ENCODE measurements at regions not wholly inside any gene's neighbourhood (a gene's known extent, or its start where the extent isn't known, plus 50 kb on each side); places are given as distances from the start of the nearest gene placed in this dataset.

- TF ChIP-seq CTCF (conservative IDR thresholded peaks at IDR 0.05; ENCODE audit: low read depth, low read length) (no peak), EZH2 (IDR thresholded peaks at IDR 0.05; ENCODE audit: borderline replicate concordance, low read depth, low read length, poor library complexity, severe bottlenecking) (no peak)
Measured at GRCh38 chr9:99300103-99300439, 78.0 kb downstream of the SEC61B start.

Measured in A673 (cell line).